Tibial nerve (tissue), 4 donors: ENCODE measurements at regions not wholly inside any gene's neighbourhood (a gene's known extent, or its start where the extent isn't known, plus 50 kb on each side); places are given as distances from the start of the nearest gene placed in this dataset.
"Not testable (repeated sequence)": the region's sequence is repeated elsewhere in the genome, so short reads cannot be mapped to it uniquely, and the experiment has no call there.

Experiments
- DNase-seq, 2 donors: peaks; one replicate each; pipeline ENCODE4 v3.0.0-alpha.2; 2019; ENCODE audit warnings: low spot score in 2 of 2
- H3K27ac ChIP-seq, 4 donors: fragments of 200-600 bp; sonication (generic) in 3 of 4; one replicate each; pipeline ENCODE4 v1.5.1; 2017 to 2019; ENCODE audit warnings: mild to moderate bottlenecking in 1 of 4
- H3K27me3 ChIP-seq, 2 donors: fragments of 200-600 bp; sonication (generic) in 1 of 2; one replicate each; pipeline versions ENCODE4 v1.5.1 to v1.6.0; 2017 to 2019
- H3K36me3 ChIP-seq, 3 donors: fragments of 200-600 bp; sonication (generic); one replicate each; pipeline ENCODE4 v1.5.1; 2018 to 2019
- H3K4me1 ChIP-seq, 4 donors: fragments of 200-600 bp; sonication (generic) in 3 of 4; one replicate each; pipeline ENCODE4 v1.5.1; 2017 to 2019
- H3K4me3 ChIP-seq, 4 donors: fragments of 200-600 bp; sonication (generic) in 3 of 4; one replicate each; pipeline ENCODE4 v1.5.1; 2017 to 2019; ENCODE audit warnings: mild to moderate bottlenecking in 1 of 4, moderate library complexity in 1 of 4
- H3K9me3 ChIP-seq, 4 donors: fragments of 200-600 bp; sonication (generic) in 3 of 4; one replicate each; pipeline ENCODE4 v1.5.1; 2017 to 2019
- EP300 ChIP-seq, 2 donors: sonication (generic); formaldehyde crosslinking; IDR thresholded peaks; one replicate each; pipeline ENCODE4 v1.6.1; 2017; ENCODE audit warnings: antibody characterized with exemption in 2 of 2, mild to moderate bottlenecking in 1 of 2
- POLR2A ChIP-seq, 2 donors: fragments of 450-650 bp; IDR thresholded peaks; one replicate each; pipeline ENCODE4 v1.6.1; 2017; ENCODE audit warnings: antibody characterized with exemption in 2 of 2, mild to moderate bottlenecking in 2 of 2, moderate library complexity in 2 of 2
- WGBS, 2 donors: methylation state at CpG; one replicate each; pipeline ENCODE4 v1.1.5; 2018; 5-methylcytosine and 5-hydroxymethylcytosine counted together
- TF ChIP-seq, protein P1 (sequence below), 5 experiments: fragments of 200-600 bp in 3 of 5; fragments of 450-650 bp in 2 of 5; sonication (generic) in 3 of 5; IDR thresholded peaks; one replicate each; pipeline ENCODE4 v1.5.1; 2016 to 2019; ENCODE audit warnings: antibody characterized with exemption in 5 of 5, mild to moderate bottlenecking in 3 of 5, moderate library complexity in 2 of 5

DNA sequence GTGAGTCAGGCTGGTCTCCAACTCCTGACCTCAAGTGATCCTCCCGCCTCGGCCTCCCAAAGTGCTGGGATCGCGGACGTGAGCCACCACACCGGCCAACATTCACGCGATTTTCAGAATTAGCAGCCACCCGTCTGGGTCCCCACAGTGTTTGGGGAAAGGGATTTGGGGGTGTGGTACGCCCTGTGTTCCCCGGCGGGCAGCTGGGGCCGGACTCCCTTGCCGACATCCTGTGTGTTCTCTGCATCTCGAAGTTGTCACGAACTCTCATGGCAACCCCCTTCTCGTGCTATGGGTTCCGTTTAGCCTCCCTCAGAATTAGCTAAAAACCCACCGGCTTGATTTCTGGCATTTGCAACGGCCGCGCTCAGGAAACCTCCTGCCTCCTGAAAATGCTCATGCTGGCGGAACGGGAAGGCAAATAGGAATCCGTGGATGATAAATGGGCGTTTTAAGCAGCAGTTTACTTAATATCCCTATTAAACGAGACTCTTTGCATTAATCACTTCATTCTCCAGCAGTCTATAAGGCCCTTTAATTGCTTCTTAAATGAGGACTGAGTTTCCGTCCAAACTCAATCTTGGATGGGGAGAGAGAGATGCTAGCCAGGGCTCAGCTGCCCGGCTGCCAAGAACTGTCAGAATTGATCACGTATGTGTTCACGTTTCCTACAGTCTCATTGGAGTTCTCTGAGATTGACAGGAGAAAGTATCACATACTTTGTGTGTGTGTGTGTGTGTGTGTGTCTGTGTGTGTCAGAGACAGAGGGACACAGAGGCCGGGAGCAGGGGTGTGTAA is 78.9 kb upstream of the PPP2R3B start:
- 78 to 83% methylated on average over 32 of the region's 32 CpGs for WGBS, 2 donors
- H3K36me3 ChIP-seq = no peaks in the 10 kb centered on the region
- H3K27ac ChIP-seq = no peak overlapping the region
- H3K4me1 ChIP-seq = no peaks in the 10 kb centered on the region
- H3K4me3 ChIP-seq = no peak overlapping the region
- H3K27me3 ChIP-seq = no peaks in the 10 kb centered on the region
- TF ChIP-seq, protein P1, sequence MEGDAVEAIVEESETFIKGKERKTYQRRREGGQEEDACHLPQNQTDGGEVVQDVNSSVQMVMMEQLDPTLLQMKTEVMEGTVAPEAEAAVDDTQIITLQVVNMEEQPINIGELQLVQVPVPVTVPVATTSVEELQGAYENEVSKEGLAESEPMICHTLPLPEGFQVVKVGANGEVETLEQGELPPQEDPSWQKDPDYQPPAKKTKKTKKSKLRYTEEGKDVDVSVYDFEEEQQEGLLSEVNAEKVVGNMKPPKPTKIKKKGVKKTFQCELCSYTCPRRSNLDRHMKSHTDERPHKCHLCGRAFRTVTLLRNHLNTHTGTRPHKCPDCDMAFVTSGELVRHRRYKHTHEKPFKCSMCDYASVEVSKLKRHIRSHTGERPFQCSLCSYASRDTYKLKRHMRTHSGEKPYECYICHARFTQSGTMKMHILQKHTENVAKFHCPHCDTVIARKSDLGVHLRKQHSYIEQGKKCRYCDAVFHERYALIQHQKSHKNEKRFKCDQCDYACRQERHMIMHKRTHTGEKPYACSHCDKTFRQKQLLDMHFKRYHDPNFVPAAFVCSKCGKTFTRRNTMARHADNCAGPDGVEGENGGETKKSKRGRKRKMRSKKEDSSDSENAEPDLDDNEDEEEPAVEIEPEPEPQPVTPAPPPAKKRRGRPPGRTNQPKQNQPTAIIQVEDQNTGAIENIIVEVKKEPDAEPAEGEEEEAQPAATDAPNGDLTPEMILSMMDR (IDR thresholded peaks at IDR 0.05) = no peak
- no peak for TF ChIP-seq EP300 (IDR thresholded peaks at IDR 0.05)
- no peak for TF ChIP-seq POLR2A (IDR thresholded peaks at IDR 0.05)
- peaks cover 0 to 12% (median 0%) of the 10 kb centered on the region in 4 donors for H3K9me3 ChIP-seq
- no peak for DNase-seq

DNA sequence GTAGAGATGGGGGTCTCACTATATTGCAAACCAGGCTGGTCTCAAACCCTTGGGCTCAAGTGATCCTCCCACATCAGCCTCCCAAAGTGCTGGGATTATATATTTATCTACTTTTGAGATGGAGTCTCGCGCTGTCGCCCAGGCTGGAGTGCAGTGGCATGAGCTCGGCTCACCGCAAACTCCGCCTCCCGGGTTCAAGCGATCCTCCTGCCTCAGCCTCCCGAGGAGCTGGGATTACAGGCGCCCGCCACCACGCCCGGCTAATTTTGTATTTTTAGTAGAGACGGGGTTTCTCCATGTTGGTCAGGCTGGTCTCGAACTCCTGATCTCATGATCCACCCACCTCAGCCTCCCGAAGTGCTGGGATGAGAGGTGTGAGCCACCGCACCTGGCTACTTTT is 80.1 kb upstream of the PPP2R3B start:
- WGBS, 2 donors = 95 to 98% methylated on average over 17 of the region's 17 CpGs

DNA sequence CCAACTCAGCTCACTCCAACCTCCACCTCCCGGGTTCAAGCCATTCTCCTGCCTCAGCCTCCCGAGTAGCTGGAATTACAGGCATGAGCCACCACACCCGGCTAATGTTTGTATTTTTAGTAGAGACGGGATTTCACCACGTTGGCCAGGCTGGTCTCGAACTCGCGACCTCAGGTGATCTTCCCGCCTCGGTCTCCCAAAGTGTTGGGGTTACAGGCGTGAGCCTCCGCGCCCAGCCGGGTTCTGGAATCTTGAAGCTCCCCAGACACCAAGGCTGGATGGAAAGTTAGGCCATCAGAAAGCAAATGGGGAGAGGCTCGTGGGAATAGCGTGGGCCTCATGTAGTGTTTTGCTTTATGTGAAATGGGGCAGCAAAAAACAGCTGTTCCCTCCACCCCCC is 81.0 kb upstream of the PPP2R3B start:
- 88 to 95% methylated on average over 16 of the region's 16 CpGs for WGBS, 2 donors
- peaks cover 0 to 13% (median 0%) of the 10 kb centered on the region in 4 donors for H3K9me3 ChIP-seq
- not testable (repeated sequence) for H3K36me3 ChIP-seq, DNase-seq, H3K27me3 ChIP-seq, H3K4me1 ChIP-seq, H3K4me3 ChIP-seq, H3K27ac ChIP-seq

More for the DNA sequence above, 80.1 kb upstream of the PPP2R3B start:
- H3K9me3 ChIP-seq = peaks cover 0 to 12% (median 0%) of the 10 kb centered on the region in 4 donors
- not testable (repeated sequence) for H3K4me1 ChIP-seq, H3K36me3 ChIP-seq, H3K27ac ChIP-seq, H3K27me3 ChIP-seq, DNase-seq, H3K4me3 ChIP-seq

DNA sequence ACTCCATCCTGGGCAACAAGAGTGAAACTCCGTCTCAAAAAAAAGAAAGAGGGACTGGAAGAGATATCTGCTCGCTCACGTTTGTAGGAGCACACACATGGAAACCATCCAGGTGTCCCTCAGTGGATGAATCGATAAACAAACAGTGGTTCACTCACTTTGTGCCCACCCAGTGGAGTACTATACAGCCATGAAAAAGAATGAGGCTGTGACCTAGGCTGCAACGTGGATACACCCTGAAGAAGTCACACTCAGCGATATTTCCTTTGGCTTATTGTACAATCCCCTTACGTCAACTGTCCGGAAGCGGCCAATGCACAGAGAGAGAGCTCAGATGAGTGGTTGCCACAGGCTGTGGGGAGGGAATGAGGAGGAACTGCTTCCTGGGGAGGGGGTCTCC is 82.3 kb upstream of the PPP2R3B start:
- no peak overlapping the region for H3K27ac ChIP-seq
- H3K27me3 ChIP-seq = no peaks in the 10 kb centered on the region
- H3K36me3 ChIP-seq = no peaks in the 10 kb centered on the region
- no peaks in the 10 kb centered on the region for H3K4me1 ChIP-seq
- 91 to 92% methylated on average over 9 of the region's 9 CpGs for WGBS, 2 donors
- H3K4me3 ChIP-seq = no peak overlapping the region
- peaks cover 0 to 22% (median 0%) of the 10 kb centered on the region in 4 donors for H3K9me3 ChIP-seq
- TF ChIP-seq, protein P1 (IDR thresholded peaks at IDR 0.05) = no peak
- TF ChIP-seq EP300 (IDR thresholded peaks at IDR 0.05) (no peak), POLR2A (IDR thresholded peaks at IDR 0.05) (no peak)
- DNase-seq = no peak

DNA sequence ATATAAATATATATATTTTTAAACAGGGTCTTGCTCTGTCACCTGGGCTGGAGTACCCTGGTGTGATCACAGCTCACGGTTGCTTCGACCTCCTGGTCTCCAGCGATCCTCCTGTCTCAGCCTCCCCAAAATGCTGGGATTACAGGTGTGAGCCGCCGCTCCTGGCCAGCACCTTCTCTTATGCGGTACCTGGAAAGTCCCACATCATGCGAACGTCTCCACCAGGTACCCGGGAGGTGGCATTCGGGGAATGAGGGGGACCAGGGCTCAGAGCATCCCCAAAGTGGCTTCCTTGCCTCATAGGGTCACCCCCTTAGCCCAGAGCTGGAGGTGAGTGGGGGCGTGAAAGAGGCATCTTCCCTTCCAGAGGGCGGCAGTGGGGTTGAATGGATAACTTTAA is 84.0 kb upstream of the PPP2R3B start:
- Histone ChIP-seq H3K27me3 (no peaks in the 10 kb centered on the region), H3K4me1 (no peaks in the 10 kb centered on the region), H3K9me3 (peaks cover 0 to 23% (median 0%) of the 10 kb centered on the region in 4 donors), H3K36me3 (no peaks in the 10 kb centered on the region), H3K4me3 (no peak overlapping the region), H3K27ac (no peak overlapping the region)
- TF ChIP-seq EP300 (IDR thresholded peaks at IDR 0.05) (no peak), POLR2A (IDR thresholded peaks at IDR 0.05) (no peak)
- TF ChIP-seq, protein P1 (IDR thresholded peaks at IDR 0.05) = no peak
- no peak for DNase-seq
- WGBS, 2 donors = 92% methylated on average over 12 of the region's 12 CpGs

DNA sequence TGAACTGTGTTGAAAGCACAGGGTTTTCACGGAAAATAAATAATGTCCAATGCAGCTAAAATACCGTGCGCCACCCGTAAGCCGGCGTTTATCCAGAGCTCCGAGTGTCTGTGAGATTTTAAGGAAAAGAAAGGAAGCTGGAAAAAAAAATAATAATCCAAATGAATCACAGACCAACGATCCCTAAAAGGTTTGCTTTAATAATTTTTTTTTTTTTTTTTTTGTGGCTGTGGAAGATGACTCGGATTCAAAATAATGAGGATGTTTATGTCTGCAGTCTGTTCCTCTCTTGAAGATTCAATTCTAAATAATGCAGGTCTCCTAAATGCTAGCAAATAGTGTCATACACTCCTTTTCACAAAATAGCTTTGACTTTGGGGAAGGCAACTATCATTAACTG is 84.6 kb upstream of the PPP2R3B start:
- peaks cover 0 to 22% (median 0%) of the 10 kb centered on the region in 4 donors for H3K9me3 ChIP-seq
- H3K36me3 ChIP-seq = no peaks in the 10 kb centered on the region
- no peaks in the 10 kb centered on the region for H3K4me1 ChIP-seq
- no peak overlapping the region for H3K27ac ChIP-seq
- no peaks in the 10 kb centered on the region for H3K27me3 ChIP-seq
- TF ChIP-seq, protein P1 (IDR thresholded peaks at IDR 0.05) = no peak
- TF ChIP-seq EP300 (IDR thresholded peaks at IDR 0.05) (no peak), POLR2A (IDR thresholded peaks at IDR 0.05) (no peak)
- DNase-seq = no peak
- WGBS, 2 donors = 55 to 60% methylated on average over 9 of the region's 9 CpGs
- H3K4me3 ChIP-seq = no peak overlapping the region

DNA sequence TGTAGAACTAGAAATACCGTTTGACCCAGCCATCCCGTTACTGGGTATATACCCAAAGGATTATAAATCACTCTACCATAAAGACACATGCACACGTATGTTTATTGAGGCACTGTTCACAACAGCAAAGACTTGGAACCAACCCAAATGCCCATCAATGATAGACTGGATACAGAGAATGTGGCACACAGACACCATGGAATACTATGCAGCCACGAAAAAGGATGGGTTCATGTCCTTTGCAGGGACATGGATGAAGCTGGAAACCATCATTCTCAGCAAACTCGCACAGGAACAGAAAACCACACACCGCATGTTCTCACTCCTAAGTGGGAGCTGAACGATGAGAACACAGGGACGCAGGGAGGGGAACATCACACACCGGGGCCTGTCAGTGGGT is 85.6 kb upstream of the PPP2R3B start:
- 82 to 92% methylated on average over 9 of the region's 9 CpGs for WGBS, 2 donors
- H3K4me1 ChIP-seq = not testable (repeated sequence)

More for the DNA sequence above, 85.6 kb upstream of the PPP2R3B start:
- H3K36me3 ChIP-seq, H3K27me3 ChIP-seq, DNase-seq, H3K4me3 ChIP-seq, H3K27ac ChIP-seq: not testable (repeated sequence)
- H3K9me3 ChIP-seq = peaks cover 0 to 27% (median 0%) of the 10 kb centered on the region in 4 donors
